Activated CD8-positive, alpha-beta T cell treated with anti-CD3 and anti-CD28 coated beads for 36 hours (primary cell): ENCODE measurements at regions not wholly inside any gene's neighbourhood (a gene's known extent, or its start where the extent isn't known, plus 50 kb on each side); places are given as distances from the start of the nearest gene placed in this dataset.
A peak's percentile ranks its signal among the peaks of the same experiment; 100 is the strongest.
"Not testable (repeated sequence)": the region's sequence is repeated elsewhere in the genome, so short reads cannot be mapped to it uniquely, and the experiment has no call there.

Experiments used
- ATAC-seq: fragments of 200-7000 bp; cut with Tn5 transposase; one replicate; pipeline ENCODE4 v1.10.0; 2021; ENCODE audit warnings: mild to moderate bottlenecking, moderate library complexity
- CTCF ChIA-PET: fragments of 350-600 bp; sonication (Branson Sonifier 250); formaldehyde crosslinking; loops from one replicate; lab custom pipeline; 2021; ENCODE audit warnings: antibody characterized with exemption; lab: Charles Lee
- POLR2A ChIA-PET: fragments of 350-600 bp; sonication (Branson Sonifier 250); formaldehyde crosslinking; loops from one replicate; lab custom pipeline; 2021; ENCODE audit warnings: antibody characterized with exemption; lab: Charles Lee
- DNase-seq: peaks from one replicate; pipeline ENCODE4 v3.0.0-alpha.2; 2020
- H3K27ac Mint-ChIP-seq: one replicate; pipeline ENCODE4 v1.8.0; 2021; ENCODE audit warnings: mild to moderate bottlenecking, mixed read lengths
- H3K27me3 Mint-ChIP-seq: one replicate; pipeline ENCODE4 v1.8.0; 2021; ENCODE audit warnings: mixed read lengths
- H3K36me3 Mint-ChIP-seq: one replicate; pipeline ENCODE4 v1.8.0; 2021; ENCODE audit warnings: low read depth, mixed read lengths
- H3K4me1 Mint-ChIP-seq: one replicate; pipeline ENCODE4 v1.8.0; 2021; ENCODE audit warnings: low read depth, mixed read lengths
- H3K4me3 Mint-ChIP-seq: one replicate; pipeline ENCODE4 v1.8.0; 2021; ENCODE audit warnings: mild to moderate bottlenecking, moderate library complexity, mixed read lengths
- H3K9me3 Mint-ChIP-seq: one replicate; pipeline ENCODE4 v1.8.0; 2021; ENCODE audit warnings: mixed read lengths
- CTCF ChIP-seq: fragments of 200-600 bp; IDR thresholded peaks from one replicate; pipeline ENCODE4 v1.8.0; 2022; ENCODE audit warnings: antibody characterized with exemption, mild to moderate bottlenecking
- intact Hi-C: fragments of 100-400 bp; cut with micrococcal nuclease; formaldehyde crosslinking; loops from one replicate; pipeline ENCODE4 v1.10.0; 2022

- Mint-ChIP-seq H3K36me3 (no peaks in the 10 kb centered on the region), H3K4me3 (no peak overlapping the region), H3K9me3 (no peaks in the 10 kb centered on the region), H3K27ac (no peak overlapping the region), H3K4me1 (no peaks in the 10 kb centered on the region), H3K27me3 (peaks cover 3% of the 10 kb centered on the region)
- POLR2A ChIA-PET, result no interaction called here
- intact Hi-C loops, result no loop called here
- no peak for TF ChIP-seq CTCF
- CTCF ChIA-PET, result no interaction called here
- ATAC-seq (peak; percentile 49), DNase-seq (peak; percentile 9)
Measured at GRCh38 chr12:59372956-59373355, 222.9 kb upstream of the SLC16A7 start.

GRCh38 chr12:59370933-59371332 lies 224.9 kb upstream of the SLC16A7 start:
- Mint-ChIP-seq H3K27me3 (peaks cover 2% of the 10 kb centered on the region), H3K36me3 (no peaks in the 10 kb centered on the region), H3K27ac (no peak overlapping the region), H3K4me3 (no peak overlapping the region), H3K9me3 (no peaks in the 10 kb centered on the region), H3K4me1 (no peaks in the 10 kb centered on the region)
- intact Hi-C loops, result no loop called here
- DNase-seq (no peak), ATAC-seq (no peak)
- POLR2A ChIA-PET, result no interaction called here
- TF ChIP-seq CTCF, result no peak
- CTCF ChIA-PET, result no interaction called here

GRCh38 chr12:59365133-59365532 lies 230.7 kb upstream of the SLC16A7 start:
- H3K4me3 Mint-ChIP-seq, result no peak overlapping the region
- H3K36me3 Mint-ChIP-seq, result no peaks in the 10 kb centered on the region
- intact Hi-C loops, result no loop called here
- ChIA-PET POLR2A (no interaction called here), CTCF (no interaction called here)
- TF ChIP-seq CTCF, result no peak
- no peak overlapping the region for H3K27ac Mint-ChIP-seq
- DNase-seq (no peak), ATAC-seq (no peak)
- H3K4me1 Mint-ChIP-seq, result no peaks in the 10 kb centered on the region
- H3K27me3 Mint-ChIP-seq, result no peaks in the 10 kb centered on the region
- no peaks in the 10 kb centered on the region for H3K9me3 Mint-ChIP-seq

- DNase-seq, result no peak
- CTCF ChIA-PET, result no interaction called here
- H3K4me3 Mint-ChIP-seq, result no peak overlapping the region
- intact Hi-C loops, result no loop called here
- H3K27ac Mint-ChIP-seq, result no peak overlapping the region
- H3K9me3 Mint-ChIP-seq, result no peaks in the 10 kb centered on the region
- no peak for TF ChIP-seq CTCF
- H3K36me3 Mint-ChIP-seq, result no peaks in the 10 kb centered on the region
- POLR2A ChIA-PET, result no interaction called here
- H3K4me1 Mint-ChIP-seq, result no peaks in the 10 kb centered on the region
- H3K27me3 Mint-ChIP-seq, result peaks cover 2% of the 10 kb centered on the region
- no peak for ATAC-seq
Measured at GRCh38 chr12:59357811-59358210, 238.0 kb upstream of the SLC16A7 start.

GRCh38 chr12:59346248-59346647 lies 249.6 kb upstream of the SLC16A7 start:
- ATAC-seq, H3K4me3 Mint-ChIP-seq, H3K27ac Mint-ChIP-seq, intact Hi-C loops, CTCF ChIA-PET, H3K9me3 Mint-ChIP-seq, H3K27me3 Mint-ChIP-seq, POLR2A ChIA-PET, H3K36me3 Mint-ChIP-seq, H3K4me1 Mint-ChIP-seq: not testable (repeated sequence)
- peak; percentile 6 for DNase-seq

- intact Hi-C loops, result no loop called here
- Mint-ChIP-seq H3K36me3 (no peaks in the 10 kb centered on the region), H3K9me3 (peaks cover 5% of the 10 kb centered on the region), H3K4me1 (no peaks in the 10 kb centered on the region), H3K27me3 (no peaks in the 10 kb centered on the region), H3K4me3 (no peak overlapping the region), H3K27ac (no peak overlapping the region)
- no peak for DNase-seq
- TF ChIP-seq CTCF, result no peak
- no peak for ATAC-seq
- POLR2A ChIA-PET, result no interaction called here
- CTCF ChIA-PET, result interaction anchor here (0.8 kb wide), 1 partner anchor 57 kb away, joined by 4 read pairs; no protein-coding TSS in a partner anchor
Measured at GRCh38 chr12:59345406-59345805, 250.4 kb upstream of the SLC16A7 start.
